H1 (cell line): ENCODE measurements at regions not wholly inside any gene's neighbourhood (a gene's known extent, or its start where the extent isn't known, plus 50 kb on each side); places are given as distances from the start of the nearest gene placed in this dataset.

Experiments used
- CEBPB ChIP-seq: IDR thresholded peaks from 2 replicates; pipeline ENCODE4 v1.6.1; 2012; ENCODE audit warnings: low read depth, low read length
- KDM4A ChIP-seq: IDR thresholded peaks from one replicate; pipeline ENCODE4 v1.7.1; 2012; ENCODE audit warnings: low read depth, mild to moderate bottlenecking, moderate library complexity, low read length, inconsistent platforms; ENCODE audit not compliant: severe bottlenecking
- RNF2 ChIP-seq: fragments of 200-900, 300-1000 bp; sonication (generic); IDR thresholded peaks from 2 replicates; pipeline ENCODE4 v1.7.1; 2016; ENCODE audit warnings: borderline replicate concordance, low read depth, mild to moderate bottlenecking, antibody characterized with exemption, low read length; ENCODE audit not compliant: poor library complexity, severe bottlenecking; ENCODE audit errors: missing control alignments
- TEAD4 ChIP-seq: IDR thresholded peaks from 2 replicates; pipeline ENCODE4 v1.6.1; 2012; ENCODE audit warnings: low read depth, low read length, inconsistent platforms, mixed read lengths
- YY1 ChIP-seq: IDR thresholded peaks from 2 replicates; pipeline ENCODE4 v1.6.1; 2011; ENCODE audit warnings: low read depth, mild to moderate bottlenecking, low read length

GRCh38 chr1:244144053-244144452 lies 93.0 kb downstream of the ZBTB18 start (continued):
- no peak for TF ChIP-seq KDM4A
- TF ChIP-seq TEAD4: no peak
- TF ChIP-seq RNF2: no peak
- no peak for TF ChIP-seq CEBPB
- no peak for TF ChIP-seq YY1
- TF ChIP-seq, all 59 proteins: peak for 0
